Mesodermal cell (in vitro differentiated cells): ENCODE measurements at regions not wholly inside any gene's neighbourhood (a gene's known extent, or its start where the extent isn't known, plus 50 kb on each side); places are given as distances from the start of the nearest gene placed in this dataset.

Source experiments
- H3K27ac ChIP-seq: 2 replicates; pipeline ENCODE4 v1.7.0; 2013; ENCODE audit warnings: mild to moderate bottlenecking, low read depth, low read length, moderate library complexity; ENCODE audit not compliant: severe bottlenecking
- H3K36me3 ChIP-seq: 2 replicates; pipeline ENCODE4 v1.7.1; 2013; ENCODE audit warnings: mild to moderate bottlenecking, low read length, moderate library complexity; ENCODE audit not compliant: control insufficient read depth, insufficient read depth
- H3K4me1 ChIP-seq: one replicate; pipeline ENCODE4 v1.7.1; 2013; ENCODE audit warnings: mild to moderate bottlenecking, low read length; ENCODE audit not compliant: insufficient read depth, control insufficient read depth, poor library complexity, severe bottlenecking
- H3K4me3 ChIP-seq: 2 replicates; pipeline ENCODE4 v1.7.0; 2013; ENCODE audit warnings: low read length, control low read depth, mild to moderate bottlenecking; ENCODE audit not compliant: insufficient read depth, poor library complexity, severe bottlenecking; ENCODE audit errors: extremely low read depth
- H3K9me3 ChIP-seq: 2 replicates; pipeline ENCODE4 v1.7.1; 2013; ENCODE audit warnings: mild to moderate bottlenecking, low read length, moderate library complexity; ENCODE audit not compliant: control insufficient read depth
- WGBS, 2 experiments: methylation state at CpG; one replicate each; pipeline ENCODE4 v1.1.5; 2013; ENCODE audit warnings: missing lambda C conversion rate in 2 of 2; ENCODE audit not compliant: insufficient coverage in 2 of 2; 5-methylcytosine and 5-hydroxymethylcytosine counted together

DNA sequence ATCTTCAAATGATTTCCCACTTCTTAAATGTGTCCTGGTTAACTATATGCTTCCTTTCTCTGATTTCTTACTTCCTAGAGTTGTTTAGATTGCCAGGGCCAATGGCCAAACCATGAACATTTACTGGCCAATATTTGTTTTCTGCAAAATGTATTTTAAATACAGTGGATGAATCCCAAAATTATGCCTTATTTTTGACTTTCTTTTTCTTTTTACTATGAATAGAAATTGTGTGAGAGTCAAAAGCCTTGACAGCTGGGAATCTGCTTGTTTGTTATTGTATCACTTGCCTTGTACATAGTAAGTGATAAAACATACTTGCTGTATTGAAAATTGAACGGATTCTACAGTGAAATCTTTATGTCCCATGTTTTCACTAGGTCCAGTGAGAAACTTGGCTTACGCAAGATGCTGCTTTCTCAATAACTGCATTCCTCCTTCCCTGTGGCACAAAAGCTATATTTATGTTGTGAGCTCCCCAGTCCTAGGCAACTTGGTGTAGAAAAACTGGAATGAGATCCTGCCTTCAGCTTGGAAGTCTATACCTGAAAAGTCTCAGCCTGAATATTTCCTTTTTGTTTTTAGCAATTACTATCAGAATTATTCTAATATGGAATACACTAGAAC is 295.2 kb downstream of the EPHA7 start:
- Histone ChIP-seq H3K9me3 (no peaks in the 10 kb centered on the region), H3K36me3 (no peaks in the 10 kb centered on the region), H3K27ac (no peak overlapping the region), H3K4me3 (no peak overlapping the region), H3K4me1 (no peaks in the 10 kb centered on the region)
- WGBS, 2 experiments, result 76 to 80% methylated on average over 2 of the region's 2 CpGs

DNA sequence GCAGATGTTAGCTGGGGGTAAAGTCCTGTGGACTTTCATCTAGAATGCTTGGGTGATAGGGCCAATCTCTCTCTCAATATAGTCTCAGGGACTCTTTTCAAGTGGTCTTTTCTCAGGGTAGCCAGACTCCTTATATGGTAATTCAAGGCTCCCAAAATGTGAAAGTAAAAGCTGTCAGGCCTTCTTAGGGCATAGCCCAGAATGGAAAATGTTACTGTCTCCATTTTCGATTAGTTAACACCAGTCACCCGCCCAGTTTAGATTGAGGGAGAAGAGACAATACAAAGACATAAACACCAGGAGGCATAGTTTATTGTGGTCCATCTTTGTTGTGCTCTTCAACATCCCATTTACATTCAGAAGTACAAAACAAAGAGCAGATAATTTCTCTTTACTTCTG is 295.8 kb downstream of the EPHA7 start:
- H3K4me3 ChIP-seq, result no peak overlapping the region
- 80% methylated on average over 1 of the region's 2 CpGs; no CpG with 5 or more reads in 1 of the 2 experiments for WGBS, 2 experiments
- H3K36me3 ChIP-seq, result no peaks in the 10 kb centered on the region
- H3K4me1 ChIP-seq, result no peaks in the 10 kb centered on the region
- H3K27ac ChIP-seq, result no peak overlapping the region
- H3K9me3 ChIP-seq, result no peaks in the 10 kb centered on the region

DNA sequence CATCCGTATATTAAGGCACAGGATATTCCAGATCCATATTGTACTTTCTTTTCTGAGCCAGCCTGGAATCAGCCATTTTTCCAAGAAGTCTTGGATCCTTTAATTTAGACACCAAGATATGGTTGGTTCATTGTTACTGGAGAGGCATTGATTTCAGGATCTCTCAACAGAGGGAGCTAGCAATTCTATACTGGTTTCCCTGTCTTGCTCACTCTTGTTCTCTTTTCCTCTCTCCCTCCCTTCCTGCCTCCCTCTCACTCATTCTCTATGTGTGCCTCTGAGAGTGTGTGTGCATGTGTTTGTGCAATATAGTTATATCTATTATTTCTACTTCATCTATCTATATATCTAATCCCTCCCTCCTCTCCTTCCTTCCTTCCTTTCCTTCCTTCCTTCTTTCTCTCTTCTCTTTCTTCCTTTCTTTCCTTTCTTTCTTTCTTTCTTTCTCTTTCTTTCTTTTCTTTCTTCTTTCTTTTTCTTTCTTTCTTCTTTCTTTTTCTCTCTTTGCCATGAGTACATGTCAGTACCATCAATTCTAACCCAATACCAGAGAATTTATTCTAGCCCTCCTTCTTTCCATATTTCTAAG is 299.1 kb downstream of the EPHA7 start:
- 67% methylated on average over 1 of the region's 1 CpG; no CpG with 5 or more reads in 1 of the 2 experiments for WGBS, 2 experiments
- Histone ChIP-seq H3K27ac (no peak overlapping the region), H3K4me1 (no peaks in the 10 kb centered on the region), H3K36me3 (no peaks in the 10 kb centered on the region), H3K9me3 (no peaks in the 10 kb centered on the region), H3K4me3 (no peak overlapping the region)

DNA sequence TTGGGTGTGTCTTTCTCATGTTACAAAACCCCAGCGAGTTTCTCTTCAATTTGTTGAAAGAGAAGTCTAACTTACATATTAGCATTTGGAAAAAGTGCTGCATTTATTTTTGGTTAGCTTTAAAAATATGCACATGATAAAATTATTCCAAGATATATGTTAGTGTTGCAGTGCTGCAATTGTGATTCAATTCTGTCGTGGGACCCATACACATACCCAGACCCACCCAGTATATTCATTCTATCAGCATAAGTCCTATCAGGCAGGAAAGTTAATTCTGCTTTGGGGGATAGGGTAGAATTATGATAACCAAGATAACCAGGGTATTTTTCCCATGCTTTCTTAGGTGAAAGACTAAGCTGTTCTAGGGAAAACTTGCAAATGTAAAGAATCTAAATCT is 313.5 kb downstream of the EPHA7 start:
- Histone ChIP-seq H3K4me1 (peaks cover 14% of the 10 kb centered on the region), H3K27ac (no peak overlapping the region), H3K36me3 (no peaks in the 10 kb centered on the region), H3K4me3 (no peak overlapping the region), H3K9me3 (no peaks in the 10 kb centered on the region)
- no CpG with 5 or more reads among the region's 2 CpGs for WGBS, 2 experiments

DNA sequence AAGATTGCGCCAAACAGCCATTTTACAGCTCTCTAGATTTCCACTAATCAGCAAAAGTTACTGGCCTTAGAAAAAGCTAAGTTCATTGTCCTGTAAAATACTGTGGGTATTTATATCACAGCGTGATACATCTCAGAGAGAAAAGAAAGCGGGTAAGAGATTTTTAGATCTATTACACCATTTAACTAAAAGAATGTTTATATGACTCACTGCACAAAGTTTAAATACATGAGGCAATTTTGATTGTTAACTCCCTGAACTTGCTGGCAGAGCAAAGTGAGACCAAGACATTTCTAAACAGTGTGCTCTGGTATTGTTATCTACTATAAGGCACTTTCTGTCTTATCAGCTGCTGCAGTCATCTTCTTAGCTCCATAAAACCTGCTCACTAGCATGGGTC is 314.3 kb downstream of the EPHA7 start:
- Histone ChIP-seq H3K4me3 (no peak overlapping the region), H3K27ac (peak overlapping the region; percentile 91)
- no CpG with 5 or more reads among the region's 3 CpGs for WGBS, 2 experiments

DNA sequence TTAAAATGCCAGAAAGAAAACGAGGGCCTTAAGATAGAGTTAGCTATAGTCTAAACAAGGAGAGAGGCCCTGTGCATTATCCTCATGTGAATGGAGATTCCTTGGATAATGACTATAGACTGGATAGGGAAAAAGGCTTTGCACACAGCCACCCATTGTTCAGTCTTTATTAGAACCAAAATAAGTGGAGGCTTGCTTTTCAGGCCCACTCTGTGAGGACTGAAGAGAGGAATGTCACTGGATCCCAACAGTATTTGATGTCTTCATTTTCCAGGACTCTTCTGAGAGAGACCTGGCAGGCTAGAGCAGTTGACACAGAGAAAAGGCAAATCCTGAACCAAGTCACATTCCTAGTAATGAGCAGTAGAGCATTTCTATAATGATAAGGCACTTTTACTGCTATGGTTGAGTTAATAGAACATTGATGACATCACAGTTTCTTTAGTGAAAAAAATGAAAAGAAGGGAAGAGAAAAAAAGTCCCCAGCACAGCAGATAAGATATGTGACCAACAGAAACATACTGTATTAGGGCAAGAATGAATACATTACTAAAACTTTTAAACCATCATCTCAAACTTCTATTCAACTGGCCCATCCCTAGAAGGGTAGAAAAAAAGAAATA is 315.1 kb downstream of the EPHA7 start:
- no peaks in the 10 kb centered on the region for H3K36me3 ChIP-seq
- H3K27ac ChIP-seq, result peak overlapping the region; percentile 91
- no peak overlapping the region for H3K4me3 ChIP-seq
- H3K9me3 ChIP-seq, result no peaks in the 10 kb centered on the region
- 63 to 75% methylated on average over 1 of the region's 1 CpG for WGBS, 2 experiments
- H3K4me1 ChIP-seq, result peaks cover 14% of the 10 kb centered on the region

More for the DNA sequence above, 314.3 kb downstream of the EPHA7 start:
- Histone ChIP-seq H3K36me3 (no peaks in the 10 kb centered on the region), H3K9me3 (no peaks in the 10 kb centered on the region), H3K4me1 (peaks cover 14% of the 10 kb centered on the region)

DNA sequence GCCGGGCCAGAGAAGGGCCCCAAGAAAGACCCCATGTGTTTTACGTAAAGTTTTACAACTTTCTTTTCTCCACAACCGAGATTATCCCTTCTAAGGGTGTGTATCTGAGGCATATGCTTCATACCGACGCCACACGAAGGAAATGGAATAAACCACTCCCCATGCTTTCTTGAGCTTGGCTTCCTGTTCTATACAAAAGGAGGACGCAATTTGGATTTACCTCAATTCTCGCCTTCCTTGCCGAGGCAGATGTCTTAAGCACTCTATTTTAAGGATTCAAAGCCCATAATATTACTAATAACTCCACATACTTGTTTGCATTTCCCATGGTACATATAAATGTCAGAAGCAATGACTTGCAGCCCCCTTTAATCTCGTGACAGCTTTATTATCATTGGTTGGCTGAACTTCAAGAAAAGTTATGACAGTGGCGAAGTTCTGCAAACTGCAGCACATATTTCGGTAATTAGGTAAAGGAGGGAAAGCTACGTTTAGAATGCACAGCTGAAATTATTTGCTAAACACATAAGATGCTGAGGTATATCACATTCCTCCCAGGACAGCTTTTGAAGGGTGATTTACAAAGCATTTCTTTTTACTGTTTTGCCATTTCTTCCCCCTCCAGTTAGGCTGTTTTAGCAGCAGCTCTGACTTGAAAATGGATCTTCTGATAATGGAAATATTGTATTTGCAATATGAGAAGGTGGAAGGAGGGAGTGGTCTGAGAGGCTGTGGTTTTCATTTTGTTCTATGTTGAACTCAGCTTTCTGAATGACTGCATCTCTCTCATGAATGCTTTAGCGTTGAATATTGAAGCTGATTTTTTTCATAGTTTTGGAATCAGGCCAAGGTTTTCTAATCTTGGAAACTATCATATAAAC is 330.5 kb downstream of the EPHA7 start:
- Histone ChIP-seq H3K4me1 (no peaks in the 10 kb centered on the region), H3K27ac (no peak overlapping the region), H3K9me3 (no peaks in the 10 kb centered on the region), H3K4me3 (no peak overlapping the region), H3K36me3 (no peaks in the 10 kb centered on the region)
- 84 to 93% methylated on average over 7 to 11 of the region's 14 CpGs for WGBS, 2 experiments

DNA sequence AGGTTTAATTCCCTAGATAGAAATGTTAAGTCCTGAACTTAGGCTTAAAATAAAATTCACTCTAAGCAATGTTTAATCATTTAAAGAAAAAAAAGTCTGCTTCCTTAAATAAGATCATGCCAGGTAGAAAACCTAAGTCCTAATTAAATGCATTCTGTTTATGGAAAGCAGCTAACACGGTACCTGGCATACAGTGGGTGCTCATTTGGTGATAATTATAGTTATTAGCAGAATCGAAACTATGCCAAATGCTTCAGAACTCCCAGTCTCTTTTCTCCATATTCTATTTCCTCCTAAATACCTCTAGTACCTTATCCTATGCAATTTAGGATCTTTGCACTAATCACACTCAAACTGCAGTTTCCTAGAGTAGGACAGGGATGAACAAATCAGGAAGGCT is 331.8 kb downstream of the EPHA7 start:
- Histone ChIP-seq H3K36me3 (no peaks in the 10 kb centered on the region), H3K4me3 (no peak overlapping the region), H3K9me3 (no peaks in the 10 kb centered on the region), H3K27ac (no peak overlapping the region), H3K4me1 (no peaks in the 10 kb centered on the region)
- WGBS, 2 experiments, result no CpG with 5 or more reads among the region's 2 CpGs

DNA sequence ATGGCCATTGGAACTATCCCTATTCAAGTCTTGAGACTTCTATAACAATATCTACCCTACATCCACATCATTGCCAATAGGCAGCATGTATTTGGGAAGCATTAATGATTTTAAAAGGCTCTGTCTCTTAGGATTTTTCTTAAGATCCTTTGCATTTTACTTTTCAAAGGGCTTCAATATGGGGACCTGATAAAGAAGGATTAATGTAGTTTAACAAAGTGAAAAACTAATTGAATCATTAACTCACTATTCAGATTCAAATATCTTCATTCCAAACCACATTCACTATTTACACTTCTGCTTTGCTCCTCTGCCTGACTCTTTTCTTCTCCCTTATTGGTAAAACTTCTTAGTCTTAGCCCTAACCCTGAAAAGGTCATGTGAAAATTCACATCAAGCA is 333.0 kb downstream of the EPHA7 start:
- H3K36me3 ChIP-seq, result no peaks in the 10 kb centered on the region
- H3K27ac ChIP-seq, result no peak overlapping the region
- no peak overlapping the region for H3K4me3 ChIP-seq
- no peaks in the 10 kb centered on the region for H3K9me3 ChIP-seq
- H3K4me1 ChIP-seq, result no peaks in the 10 kb centered on the region

DNA sequence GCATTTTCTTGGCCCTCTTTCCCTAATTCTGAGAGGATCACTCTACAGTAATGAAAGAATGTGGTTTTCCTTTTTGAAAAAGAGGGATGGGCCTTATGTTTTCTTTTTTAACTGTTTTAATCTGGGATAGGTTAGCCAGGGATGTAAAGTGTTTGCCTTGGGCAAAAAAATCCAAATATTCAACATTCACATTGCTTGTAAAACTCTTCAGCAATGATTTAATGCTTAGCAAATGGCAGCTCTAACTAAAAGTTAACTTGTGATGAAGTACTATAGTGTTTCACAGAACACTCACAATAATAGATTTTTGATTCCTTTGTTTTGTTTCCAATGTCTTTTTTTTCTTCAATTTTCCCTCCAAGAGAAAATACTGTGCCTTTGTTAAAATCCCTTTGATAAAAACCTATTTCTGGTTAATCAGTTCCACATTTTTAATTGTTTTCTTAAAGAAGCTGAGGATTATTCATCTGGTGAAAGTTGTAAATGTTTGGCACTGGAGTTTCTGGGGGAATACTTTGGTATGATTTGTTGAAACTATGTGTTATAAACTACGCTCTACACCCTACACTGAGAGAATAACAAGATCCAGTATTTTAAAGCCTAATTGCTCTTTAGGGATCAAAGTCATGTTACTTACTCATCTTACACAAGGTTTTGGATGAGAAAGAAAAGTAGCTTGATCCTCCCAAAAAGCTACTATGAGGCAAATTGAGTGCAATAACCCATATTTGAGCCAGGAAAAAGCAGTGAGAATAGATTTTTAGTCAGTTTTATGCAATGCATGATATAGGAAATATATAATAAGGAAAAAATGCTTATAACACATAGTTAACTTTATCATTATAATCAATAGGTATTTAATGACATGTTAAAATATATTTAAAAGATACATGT is 335.8 kb downstream of the EPHA7 start:
- Histone ChIP-seq H3K4me1 (no peaks in the 10 kb centered on the region), H3K4me3 (no peak overlapping the region), H3K27ac (no peak overlapping the region), H3K9me3 (no peaks in the 10 kb centered on the region), H3K36me3 (no peaks in the 10 kb centered on the region)
- no CpG with 5 or more reads among the region's 1 CpG for WGBS, 2 experiments
